NT2/D1 (cell line): ENCODE measurements at regions not wholly inside any gene's neighbourhood (a gene's known extent, or its start where the extent isn't known, plus 50 kb on each side); places are given as distances from the start of the nearest gene placed in this dataset.

Source experiments
- SUZ12 ChIP-seq: IDR thresholded peaks from 2 replicates; pipeline ENCODE4 v1.6.1; 2011; ENCODE audit not compliant: insufficient read length, insufficient read depth; ENCODE audit errors: extremely low read depth
- YY1 ChIP-seq: IDR thresholded peaks from 2 replicates; pipeline ENCODE4 v1.6.1; 2011; ENCODE audit not compliant: insufficient read length, insufficient read depth

GRCh38 chr3:43914269-43914668, 223.5 kb downstream of the ABHD5 start:
- TF ChIP-seq SUZ12, result no peak
- TF ChIP-seq YY1, result no peak
